CD4-positive, alpha-beta memory T cell (primary cell): ENCODE measurements at regions not wholly inside any gene's neighbourhood (a gene's known extent, or its start where the extent isn't known, plus 50 kb on each side); places are given as distances from the start of the nearest gene placed in this dataset.
"Not testable (repeated sequence)": the region's sequence is repeated elsewhere in the genome, so short reads cannot be mapped to it uniquely, and the experiment has no call there.

Source experiments
- CTCF ChIA-PET: fragments of 350-600 bp; sonication (Branson Sonifier 250); formaldehyde crosslinking; loops from one replicate; lab custom pipeline; 2021; ENCODE audit warnings: inconsistent platforms; ENCODE audit not compliant: partially characterized antibody; lab: Charles Lee
- POLR2A ChIA-PET: fragments of 350-600 bp; sonication (Branson Sonifier 250); formaldehyde crosslinking; loops from one replicate; lab custom pipeline; 2021; ENCODE audit not compliant: partially characterized antibody; lab: Charles Lee
- DNase-seq, 5 donors: peaks; one replicate each; pipeline versions ENCODE4 v3.0.0 to v3.0.0-alpha.2; 2020 to 2022; ENCODE audit warnings: mixed read lengths in 1 of 5
- H3K27ac ChIP-seq: one replicate; pipeline ENCODE4 v1.7.0; 2013; ENCODE audit warnings: low read depth, low read length
- H3K27me3 ChIP-seq: 2 replicates; pipeline ENCODE4 v1.7.0; 2013; ENCODE audit warnings: mild to moderate bottlenecking, low read length, moderate library complexity; ENCODE audit not compliant: insufficient read depth
- H3K36me3 ChIP-seq: 2 replicates; pipeline ENCODE4 v1.7.0; 2013; ENCODE audit warnings: mild to moderate bottlenecking, low read length, moderate library complexity; ENCODE audit not compliant: insufficient read depth
- H3K4me1 ChIP-seq: 2 replicates; pipeline ENCODE4 v1.7.0; 2013; ENCODE audit warnings: mild to moderate bottlenecking, low read length, moderate library complexity; ENCODE audit not compliant: insufficient read depth
- H3K4me3 ChIP-seq, 2 donors: one replicate each; pipeline ENCODE4 v1.7.0; 2013; ENCODE audit warnings: low read length in 2 of 2, mild to moderate bottlenecking in 1 of 2
- H3K9me3 ChIP-seq, 2 donors: one replicate each; pipeline ENCODE4 v1.7.0; 2013; ENCODE audit warnings: low read length in 2 of 2, control low read depth in 1 of 2; ENCODE audit not compliant: control insufficient read depth in 1 of 2
- H3K27ac Mint-ChIP-seq, 7 donors: one replicate each; pipeline ENCODE4 v1.8.0; 2020 to 2021; ENCODE audit warnings: mixed read lengths in 7 of 7, mild to moderate bottlenecking in 6 of 7, inconsistent platforms in 3 of 7, moderate library complexity in 3 of 7
- H3K27me3 Mint-ChIP-seq, 2 donors: one replicate each; pipeline ENCODE4 v1.8.0; 2020 to 2021; ENCODE audit warnings: mixed read lengths in 2 of 2
- H3K36me3 Mint-ChIP-seq, 2 donors: one replicate each; pipeline ENCODE4 v1.8.0; 2020 to 2021; ENCODE audit warnings: mixed read lengths in 2 of 2, inconsistent platforms in 1 of 2, mild to moderate bottlenecking in 1 of 2
- H3K4me1 Mint-ChIP-seq, 4 donors: one replicate each; pipeline ENCODE4 v1.8.0; 2020 to 2021; ENCODE audit warnings: mixed read lengths in 4 of 4, mild to moderate bottlenecking in 1 of 4
- H3K4me3 Mint-ChIP-seq, 8 donors: one replicate each; pipeline ENCODE4 v1.8.0; 2020 to 2021; ENCODE audit warnings: mixed read lengths in 8 of 8, mild to moderate bottlenecking in 7 of 8, moderate library complexity in 6 of 8, inconsistent platforms in 3 of 8
- H3K9me3 Mint-ChIP-seq, 8 donors: one replicate each; pipeline ENCODE4 v1.8.0; 2020 to 2021; ENCODE audit warnings: mixed read lengths in 8 of 8, mild to moderate bottlenecking in 5 of 8, inconsistent platforms in 3 of 8, moderate library complexity in 1 of 8
- intact Hi-C: fragments of 100-400 bp; cut with micrococcal nuclease; formaldehyde crosslinking; loops from one replicate; pipeline ENCODE4 v1.15.1; 2023

GRCh38 chr22:17303441-17303839 is 65.8 kb upstream of the CECR2 start:
- Mint-ChIP-seq H3K27ac (peak overlapping the region in 6 of 7 donors; percentile 70 to 97 (median 96)), H3K4me3 (peak overlapping the region; percentile 18 to 77 (median 64)), H3K36me3 (no peaks in the 10 kb centered on the region), H3K27me3 (no peaks in the 10 kb centered on the region), H3K9me3 (peaks cover 0 to 4% (median 0%) of the 10 kb centered on the region in 8 donors), H3K4me1 (peaks cover 16 to 26% (median 20%) of the 10 kb centered on the region in 4 donors)
- ChIA-PET POLR2A (no interaction called here), CTCF (no interaction called here)
- intact Hi-C loops: no loop called here
- H3K36me3 ChIP-seq: no peaks in the 10 kb centered on the region
- no peaks in the 10 kb centered on the region for H3K27me3 ChIP-seq
- H3K27ac ChIP-seq: no peak overlapping the region
- no peaks in the 10 kb centered on the region for H3K9me3 ChIP-seq
- no peak overlapping the region for H3K4me3 ChIP-seq
- H3K4me1 ChIP-seq: peaks cover 16% of the 10 kb centered on the region
- no peak for DNase-seq

- Histone ChIP-seq H3K4me3 (no peak overlapping the region), H3K36me3 (no peaks in the 10 kb centered on the region), H3K4me1 (peaks cover 16% of the 10 kb centered on the region), H3K27me3 (no peaks in the 10 kb centered on the region), H3K9me3 (no peaks in the 10 kb centered on the region), H3K27ac (no peak overlapping the region)
- no peak for DNase-seq
- POLR2A ChIA-PET: no interaction called here
- peak overlapping the region in 3 of 8 donors; percentile 11 to 15 (median 13) for H3K4me3 Mint-ChIP-seq
- intact Hi-C loops: no loop called here
- no peaks in the 10 kb centered on the region for H3K27me3 Mint-ChIP-seq
- CTCF ChIA-PET: no interaction called here
- peak overlapping the region; percentile 24 to 97 (median 57) for H3K27ac Mint-ChIP-seq
- peaks cover 0 to 8% (median 0%) of the 10 kb centered on the region in 8 donors for H3K9me3 Mint-ChIP-seq
- H3K36me3 Mint-ChIP-seq: no peaks in the 10 kb centered on the region
- H3K4me1 Mint-ChIP-seq: peaks cover 16 to 26% (median 20%) of the 10 kb centered on the region in 4 donors
Observed at GRCh38 chr22:17302616-17303015, 66.6 kb upstream of the CECR2 start.

GRCh38 chr22:17300926-17301325 is 68.3 kb upstream of the CECR2 start:
- no peaks in the 10 kb centered on the region for H3K36me3 Mint-ChIP-seq
- peak overlapping the region in 5 of 7 donors; percentile 13 to 78 (median 46) for H3K27ac Mint-ChIP-seq
- Histone ChIP-seq H3K36me3 (no peaks in the 10 kb centered on the region), H3K27me3 (no peaks in the 10 kb centered on the region), H3K27ac (no peak overlapping the region), H3K4me3 (no peak overlapping the region), H3K9me3 (no peaks in the 10 kb centered on the region), H3K4me1 (peaks cover 16% of the 10 kb centered on the region)
- intact Hi-C loops: no loop called here
- ChIA-PET CTCF (interaction anchor here (0.9 kb wide), 1 partner anchor 128 kb away, joined by 3 read pairs; no protein-coding TSS in a partner anchor), POLR2A (interaction anchor here (0.9 kb wide), 2 partner anchors 81 to 92 kb away, joined by 3 to 4 read pairs; no protein-coding TSS in a partner anchor)
- peaks cover 0 to 8% (median 0%) of the 10 kb centered on the region in 8 donors for H3K9me3 Mint-ChIP-seq
- peaks cover 16 to 26% (median 20%) of the 10 kb centered on the region in 4 donors for H3K4me1 Mint-ChIP-seq
- H3K4me3 Mint-ChIP-seq: peak overlapping the region in 1 of 8 donors; percentile 20
- no peak for DNase-seq
- H3K27me3 Mint-ChIP-seq: peaks cover 3% of the 10 kb centered on the region in 2 donors

GRCh38 chr22:17298805-17299502 is 70.3 kb upstream of the CECR2 start:
- H3K4me3 ChIP-seq, H3K27me3 Mint-ChIP-seq, H3K4me3 Mint-ChIP-seq, H3K9me3 ChIP-seq, H3K27me3 ChIP-seq, intact Hi-C loops, H3K36me3 Mint-ChIP-seq, H3K27ac ChIP-seq, H3K4me1 ChIP-seq, H3K36me3 ChIP-seq: not testable (repeated sequence)
- CTCF ChIA-PET: interaction anchor here (1.0 to 1.4 kb wide), 2 partner anchors 11 to 86 kb away, joined by 3 to 7 read pairs; no protein-coding TSS in a partner anchor
- POLR2A ChIA-PET: interaction anchor here (1.1 to 1.4 kb wide), 4 partner anchors 10 to 79 kb away, joined by 3 read pairs; partner anchors contain the start of gene ADA2
- Mint-ChIP-seq H3K9me3 (peaks cover 0 to 13% (median 0%) of the 10 kb centered on the region in 8 donors), H3K27ac (peak overlapping the region in 4 of 7 donors; percentile 22 to 75 (median 58)), H3K4me1 (peaks cover 7 to 14% (median 13%) of the 10 kb centered on the region in 4 donors)
- peak in 2 of 5 donors; percentile 9 to 18 for DNase-seq

GRCh38 chr22:17285656-17286055 is 66.4 kb upstream of the ADA2 start:
- ChIA-PET CTCF (interaction anchor here (1.3 kb wide), 1 partner anchor 10 kb away, joined by 3 read pairs; no protein-coding TSS in a partner anchor), POLR2A (no interaction called here)
- Mint-ChIP-seq H3K36me3 (no peaks in the 10 kb centered on the region), H3K4me1 (peaks cover 6 to 11% (median 9%) of the 10 kb centered on the region in 4 donors), H3K4me3 (no peak overlapping the region), H3K9me3 (no peaks in the 10 kb centered on the region), H3K27ac (no peak overlapping the region), H3K27me3 (no peaks in the 10 kb centered on the region)
- Histone ChIP-seq H3K9me3 (no peaks in the 10 kb centered on the region), H3K27ac (no peak overlapping the region), H3K4me3 (no peak overlapping the region), H3K36me3 (no peaks in the 10 kb centered on the region), H3K4me1 (peaks cover 12% of the 10 kb centered on the region), H3K27me3 (no peaks in the 10 kb centered on the region)
- DNase-seq: no peak
- intact Hi-C loops: no loop called here

- Mint-ChIP-seq H3K36me3 (no peaks in the 10 kb centered on the region), H3K27me3 (no peaks in the 10 kb centered on the region), H3K27ac (no peak overlapping the region), H3K4me1 (peaks cover 10 to 19% (median 13%) of the 10 kb centered on the region in 4 donors), H3K9me3 (no peaks in the 10 kb centered on the region), H3K4me3 (no peak overlapping the region)
- Histone ChIP-seq H3K4me3 (no peak overlapping the region), H3K27ac (no peak overlapping the region), H3K9me3 (no peaks in the 10 kb centered on the region), H3K36me3 (no peaks in the 10 kb centered on the region), H3K27me3 (no peaks in the 10 kb centered on the region), H3K4me1 (peaks cover 18% of the 10 kb centered on the region)
- ChIA-PET POLR2A (interaction anchor here (0.9 kb wide), 1 partner anchor 14 kb away, joined by 3 read pairs; no protein-coding TSS in a partner anchor), CTCF (interaction anchor here (0.9 to 1.3 kb wide), 2 partner anchors 10 to 27 kb away, joined by 3 read pairs; no protein-coding TSS in a partner anchor)
- intact Hi-C loops: loop anchor here (5.0 kb wide), 1 partner anchor 68 kb away; the partner anchor contains the start of gene ADA2
- DNase-seq: no peak
Observed at GRCh38 chr22:17284888-17285287, 65.7 kb upstream of the ADA2 start.

- Histone ChIP-seq H3K27me3 (no peaks in the 10 kb centered on the region), H3K4me3 (no peak overlapping the region), H3K9me3 (no peaks in the 10 kb centered on the region), H3K27ac (no peak overlapping the region), H3K36me3 (no peaks in the 10 kb centered on the region), H3K4me1 (peaks cover 18% of the 10 kb centered on the region)
- Mint-ChIP-seq H3K4me3 (no peak overlapping the region), H3K4me1 (peaks cover 10 to 22% (median 13%) of the 10 kb centered on the region in 4 donors), H3K9me3 (no peaks in the 10 kb centered on the region), H3K36me3 (no peaks in the 10 kb centered on the region), H3K27ac (no peak overlapping the region), H3K27me3 (no peaks in the 10 kb centered on the region)
- no peak for DNase-seq
- CTCF ChIA-PET: interaction anchor here (0.9 to 1.3 kb wide), 2 partner anchors 9 to 27 kb away, joined by 3 read pairs; no protein-coding TSS in a partner anchor
- intact Hi-C loops: loop anchor here (5.0 kb wide), 1 partner anchor 67 kb away; the partner anchor contains the start of gene ADA2
- POLR2A ChIA-PET: interaction anchor here (0.9 kb wide), 1 partner anchor 15 kb away, joined by 3 read pairs; no protein-coding TSS in a partner anchor
Observed at GRCh38 chr22:17284466-17284865, 65.2 kb upstream of the ADA2 start.
